SKM-1 treated with dmso at 0.1 percent for 144 hours (cell line): ENCODE measurements at regions not wholly inside any gene's neighbourhood (a gene's known extent, or its start where the extent isn't known, plus 50 kb on each side); places are given as distances from the start of the nearest gene placed in this dataset.
A peak's percentile ranks its signal among the peaks of the same experiment; 100 is the strongest.

ENCODE experiments used
- DNase-seq: peaks from one replicate; lab custom pipeline; 2025; ENCODE audit not compliant: unreplicated experiment; lab: John Stamatoyannopoulos, UW

DNA sequence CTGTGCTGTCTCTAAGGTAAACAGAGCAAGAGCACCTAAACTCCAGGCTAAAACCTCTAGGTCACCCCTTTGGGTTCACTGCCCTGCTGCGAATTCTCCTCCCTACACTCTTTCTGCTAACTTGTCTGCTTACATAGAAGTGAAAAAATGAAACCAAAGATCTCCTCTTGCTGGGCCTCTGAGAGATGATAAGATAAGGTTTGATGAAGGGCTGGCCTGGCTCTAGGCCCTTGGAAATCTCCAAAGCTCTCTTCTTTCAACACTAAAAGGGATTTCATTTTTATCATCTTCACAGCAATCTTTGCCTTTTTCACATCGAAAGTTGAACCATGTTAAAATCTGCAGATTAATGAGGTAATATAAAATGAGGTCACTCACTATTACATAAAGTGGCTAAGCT is 450.8 kb upstream of the TLE4 start:
- DNase-seq: no peak

DNA sequence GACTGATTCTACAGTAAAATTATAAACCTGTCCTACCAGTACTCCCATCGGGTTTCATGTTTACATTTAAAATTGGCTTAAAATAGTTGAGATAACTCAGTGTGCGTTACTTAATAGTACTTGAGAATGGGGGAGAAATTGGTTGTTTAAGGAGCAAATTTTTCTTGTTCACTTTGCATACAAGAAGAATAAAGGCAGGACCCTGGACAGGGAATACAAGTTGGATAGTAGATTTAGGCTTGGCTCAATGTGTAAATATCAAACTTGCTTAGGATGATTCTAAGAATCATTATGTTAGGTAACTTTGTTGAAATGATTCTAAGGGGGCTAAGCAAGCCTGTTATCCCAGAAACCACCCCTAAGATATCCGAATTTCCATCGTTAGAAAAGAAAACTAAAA is 448.4 kb upstream of the TLE4 start:
- DNase-seq: no peak

DNA sequence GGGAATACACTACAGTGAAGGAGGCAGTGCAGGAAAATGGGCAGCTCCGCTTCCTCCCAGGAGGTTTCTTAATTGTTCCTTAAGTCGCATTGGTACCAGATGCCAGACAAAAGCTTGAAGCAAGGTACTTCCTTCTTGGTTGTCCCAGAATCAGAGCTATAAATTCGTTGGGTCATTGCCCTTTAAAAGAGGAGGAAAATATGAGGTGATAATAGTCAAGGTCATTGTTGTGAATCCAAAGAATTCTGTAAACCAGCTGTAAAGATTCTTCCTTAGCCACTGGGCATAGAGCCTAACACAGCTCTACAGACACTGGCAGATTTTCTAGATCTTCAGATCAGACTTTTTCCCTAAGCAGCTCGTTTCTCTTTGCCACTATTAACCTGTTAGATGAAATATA is 444.1 kb upstream of the TLE4 start:
- DNase-seq: no peak

DNA sequence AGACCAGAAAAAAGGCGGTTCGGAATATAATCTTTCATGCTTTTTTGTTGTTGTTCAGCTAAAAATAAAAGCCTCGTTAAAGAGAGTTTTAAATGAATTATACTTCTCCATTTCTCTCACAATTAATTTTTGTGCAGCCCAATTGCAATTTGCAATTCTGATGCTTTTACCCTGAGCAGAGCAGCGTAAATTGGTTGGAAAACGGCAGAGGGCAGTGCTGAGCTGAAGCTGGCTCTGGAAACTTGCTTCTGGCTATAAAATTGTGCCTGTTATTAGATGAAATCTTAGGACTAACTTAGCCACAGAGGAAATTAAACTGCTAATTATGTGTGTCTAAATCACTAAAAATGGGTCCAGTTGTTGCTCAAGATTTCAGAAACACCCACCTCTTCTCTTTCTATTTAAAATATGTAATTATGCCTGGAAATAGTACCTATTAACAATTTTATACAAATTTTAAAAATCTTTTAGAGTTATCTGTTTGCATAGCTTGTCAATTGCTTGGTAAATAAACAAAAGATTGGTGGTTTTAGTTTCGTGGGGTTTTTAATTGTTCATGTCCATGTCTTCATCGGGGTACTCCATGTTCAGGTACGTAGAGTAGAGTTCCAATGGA is 441.8 kb upstream of the TLE4 start:
- DNase-seq: peak; percentile 9

DNA sequence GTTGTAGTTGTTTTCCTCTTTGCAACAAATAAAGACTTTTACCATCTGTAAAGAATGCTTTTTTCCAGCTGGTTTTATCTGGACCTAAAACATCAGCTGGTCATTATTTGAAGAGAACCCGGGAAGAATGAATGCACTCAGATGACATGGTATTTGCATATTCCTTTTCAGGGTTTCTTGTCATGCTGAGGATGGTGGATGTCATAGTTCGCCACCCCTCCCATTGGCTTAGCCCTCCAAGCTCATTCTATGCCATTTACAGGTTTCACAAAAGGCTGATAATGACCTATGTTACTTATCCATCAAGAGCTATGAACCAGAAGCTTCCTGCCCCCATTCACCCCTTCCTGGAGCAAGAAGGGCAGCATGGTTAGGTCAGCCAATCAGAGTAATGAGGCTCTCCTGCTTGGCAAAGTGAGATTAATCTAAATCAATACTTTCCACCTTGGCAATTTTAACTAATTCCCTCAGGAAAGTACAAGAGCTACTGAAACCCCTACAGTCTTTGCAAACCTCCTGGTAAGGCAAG is 440.5 kb upstream of the TLE4 start:
- no peak for DNase-seq

DNA sequence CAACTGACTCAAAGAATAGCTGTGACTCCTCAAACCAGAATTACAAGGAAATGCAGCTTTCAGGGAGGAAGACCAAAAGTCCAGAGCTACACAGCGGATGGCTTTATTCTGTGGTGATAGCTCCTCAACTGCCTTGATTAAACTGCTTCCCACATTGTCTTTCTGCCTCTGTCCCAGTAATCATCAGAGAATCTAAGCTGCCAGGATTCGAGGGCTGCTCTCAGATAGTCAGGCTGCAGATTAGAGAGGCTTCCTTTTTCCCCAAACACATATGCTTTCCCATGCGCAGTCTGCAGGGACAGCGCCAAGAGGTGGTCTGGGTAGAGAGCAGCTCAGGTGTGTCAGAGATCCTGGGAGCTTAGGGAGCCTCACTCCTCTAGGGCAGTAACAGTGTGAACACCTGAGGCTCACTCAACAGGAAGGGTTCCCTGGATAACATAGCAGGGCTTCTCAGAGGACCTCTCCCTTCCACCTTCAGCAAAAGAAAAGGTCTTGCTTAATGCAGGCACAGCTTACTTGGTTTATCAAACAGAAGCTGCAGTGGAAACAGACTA is 439.9 kb upstream of the TLE4 start:
- no peak for DNase-seq

- no peak for DNase-seq
Measured at GRCh38 chr9:79134654-79135053, 437.1 kb upstream of the TLE4 start.

- DNase-seq: no peak
Measured at GRCh38 chr9:79135681-79136415, 435.9 kb upstream of the TLE4 start.

- no peak for DNase-seq
Measured at GRCh38 chr9:79140751-79141150, 431.0 kb upstream of the TLE4 start.

- no peak for DNase-seq
Measured at GRCh38 chr9:79143211-79143610, 428.6 kb upstream of the TLE4 start.

DNA sequence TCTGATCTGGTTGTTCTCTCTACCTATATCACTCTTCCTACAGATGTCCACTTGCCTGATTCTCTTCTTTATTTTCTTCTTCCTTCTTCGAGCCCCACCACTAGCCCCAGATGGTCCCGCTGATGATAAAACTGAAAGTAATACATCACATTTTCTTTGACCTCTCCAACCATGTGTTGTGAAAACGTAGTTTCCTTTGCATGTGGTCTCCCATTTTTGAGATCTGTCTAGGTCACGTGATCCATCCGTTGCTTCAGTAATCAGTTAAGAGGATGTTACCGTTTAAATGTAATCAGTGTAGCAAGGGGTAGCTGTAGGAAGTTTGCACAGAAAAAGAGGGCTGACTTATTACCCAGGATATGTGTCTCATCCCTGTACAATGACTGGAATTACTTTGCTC is 426.3 kb upstream of the TLE4 start:
- DNase-seq: no peak

DNA sequence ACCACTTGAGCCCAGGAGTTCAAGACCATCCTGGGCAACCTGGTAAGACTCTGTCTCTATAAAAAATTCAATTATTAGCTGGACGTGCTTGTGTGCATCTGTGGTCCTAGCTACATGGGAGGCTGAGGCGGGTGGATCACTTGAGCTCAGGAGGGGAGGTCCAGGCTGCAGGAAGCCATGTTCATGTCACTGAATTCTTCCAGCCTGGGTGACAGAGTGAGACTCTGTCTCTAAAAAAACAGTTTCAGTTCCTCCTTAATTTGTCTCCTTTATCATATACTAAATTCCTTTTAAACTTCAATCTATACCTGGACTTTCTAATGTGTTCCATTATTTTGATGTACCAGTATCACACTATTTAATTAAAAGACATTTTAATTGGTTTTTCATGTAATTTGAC is 422.2 kb upstream of the TLE4 start:
- DNase-seq: no peak

- DNase-seq: no peak
Measured at GRCh38 chr9:79151791-79152190, 420.0 kb upstream of the TLE4 start.

GRCh38 chr9:79152306-79152705 is 419.5 kb upstream of the TLE4 start:
- DNase-seq: no peak

- DNase-seq: no peak
Measured at GRCh38 chr9:79154806-79155205, 417.0 kb upstream of the TLE4 start.

DNA sequence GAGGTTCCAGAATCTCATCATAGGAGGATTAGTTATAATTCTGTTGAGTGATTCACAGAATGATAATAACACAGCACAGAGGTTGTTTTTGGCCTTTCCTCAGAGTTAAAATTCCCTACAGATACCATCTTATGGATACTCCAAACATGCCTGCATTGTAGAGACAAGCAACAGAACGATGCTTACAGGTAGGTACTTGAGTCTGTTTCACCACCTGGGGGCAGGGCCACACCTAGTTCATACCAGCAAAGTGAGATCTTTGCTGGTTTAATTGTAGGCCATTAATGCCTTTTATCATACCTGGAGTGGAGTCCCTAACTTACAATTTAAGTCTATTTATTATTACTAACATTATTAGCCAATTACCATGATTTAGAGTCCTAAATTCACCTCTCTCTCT is 416.5 kb upstream of the TLE4 start:
- DNase-seq: no peak

GRCh38 chr9:79163544-79163943 is 408.2 kb upstream of the TLE4 start:
- DNase-seq: no peak

DNA sequence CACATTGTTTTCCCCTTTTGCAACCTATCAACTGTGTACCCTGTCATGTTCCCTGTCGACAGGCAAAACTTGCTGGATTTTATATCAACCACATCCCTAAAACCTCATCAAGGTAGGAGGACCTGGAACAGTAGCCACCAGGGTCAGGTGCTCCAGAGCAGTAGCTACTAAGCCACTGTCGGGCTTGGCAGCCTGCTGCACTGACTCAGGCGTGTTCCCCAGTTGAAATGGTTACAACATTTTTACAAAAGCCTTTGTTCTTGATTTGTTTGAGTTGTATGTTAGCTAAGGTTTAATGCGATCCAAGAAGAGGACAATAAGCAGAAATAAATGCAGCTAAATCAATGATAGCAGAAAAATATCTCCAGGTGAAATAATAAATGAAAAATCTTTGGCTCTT is 407.4 kb upstream of the TLE4 start:
- DNase-seq: no peak

DNA sequence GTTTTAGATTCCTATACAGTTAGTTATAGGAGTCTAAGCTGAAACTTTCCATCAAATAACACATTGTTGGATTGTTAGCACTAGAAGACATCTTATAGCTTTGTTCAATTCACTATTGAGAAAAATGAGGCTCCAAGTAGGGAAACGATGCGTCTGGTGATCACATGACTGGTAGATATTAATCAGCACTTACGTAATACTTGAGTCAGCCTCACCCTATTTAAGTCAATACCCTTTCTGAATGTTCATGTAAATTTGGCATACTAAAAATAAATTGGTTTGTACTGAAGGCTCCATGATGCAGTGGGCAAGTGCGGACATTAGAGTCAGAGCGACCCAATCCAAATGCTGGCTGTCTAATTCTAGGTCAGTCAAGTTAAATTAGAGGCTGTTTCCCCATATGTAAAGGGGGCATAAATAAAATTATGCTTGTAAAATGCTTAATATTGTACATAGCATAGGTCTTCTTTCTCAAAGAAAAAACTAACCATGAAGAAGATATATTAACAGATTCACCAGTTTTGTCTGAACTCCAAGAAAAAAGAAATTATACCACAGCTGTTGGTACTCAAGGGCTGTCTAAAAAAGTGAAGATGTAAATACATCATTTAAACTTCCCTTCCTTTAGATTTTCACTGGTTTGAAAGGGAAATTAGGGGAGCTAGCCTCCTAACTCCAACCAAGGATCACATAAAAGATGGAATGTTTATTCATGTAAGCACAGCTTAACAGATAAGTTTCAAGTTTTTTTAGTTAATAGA is 406.6 kb upstream of the TLE4 start:
- DNase-seq: no peak

GRCh38 chr9:79166005-79166404 is 405.8 kb upstream of the TLE4 start:
- DNase-seq: no peak

DNA sequence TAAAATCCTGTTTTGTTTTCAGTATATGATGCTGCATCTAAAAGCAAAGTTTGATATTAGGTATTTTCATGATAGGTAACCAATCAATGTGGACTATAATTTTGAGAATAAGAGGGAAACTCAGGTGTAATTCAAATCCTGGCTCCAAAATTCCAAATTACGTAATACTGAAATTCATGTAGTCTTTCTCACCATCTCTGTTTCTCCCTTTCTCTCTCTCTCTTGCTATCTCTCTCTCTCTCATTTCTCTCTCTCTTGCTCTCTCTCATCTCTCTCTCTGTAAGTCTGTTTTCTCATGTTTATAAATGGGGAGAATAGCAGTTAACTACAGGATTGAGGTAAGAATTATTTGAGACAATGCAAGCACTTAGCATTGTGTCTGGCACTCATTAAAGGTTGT is 401.1 kb upstream of the TLE4 start:
- DNase-seq: no peak

GRCh38 chr9:79173932-79174331 is 397.8 kb upstream of the TLE4 start:
- DNase-seq: no peak
